Anterior cingulate cortex (tissue), 58 donors: ENCODE measurements at regions not wholly inside any gene's neighbourhood (a gene's known extent, or its start where the extent isn't known, plus 50 kb on each side); places are given as distances from the start of the nearest gene placed in this dataset.
"Not testable (repeated sequence)": the region's sequence is repeated elsewhere in the genome, so short reads cannot be mapped to it uniquely, and the experiment has no call there.

Experiments used
- DNase-seq, 58 donors: peaks; one replicate each; lab custom pipeline; 2025; lab: John Stamatoyannopoulos, UW

DNA sequence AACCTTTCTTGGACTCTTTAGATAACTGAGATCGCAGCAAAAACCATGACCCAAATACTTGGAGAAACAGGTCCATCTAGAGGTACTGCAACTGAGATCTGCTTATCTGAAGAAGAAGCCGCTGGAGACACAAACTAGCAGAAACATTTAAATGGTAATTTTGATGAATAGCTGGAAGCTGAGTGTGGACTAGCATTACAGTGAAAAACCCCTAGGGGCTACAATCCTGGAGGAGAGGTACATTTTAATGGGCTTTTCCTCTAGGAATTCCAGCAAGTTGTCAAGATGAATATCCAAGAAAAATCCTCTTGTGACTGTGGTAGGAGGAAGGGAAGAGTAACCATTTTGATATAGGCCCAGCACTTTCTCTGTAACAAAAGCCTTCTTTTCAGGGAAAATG, 592.5 kb upstream of the GRIA3 start:
- DNase-seq, result no peak

DNA sequence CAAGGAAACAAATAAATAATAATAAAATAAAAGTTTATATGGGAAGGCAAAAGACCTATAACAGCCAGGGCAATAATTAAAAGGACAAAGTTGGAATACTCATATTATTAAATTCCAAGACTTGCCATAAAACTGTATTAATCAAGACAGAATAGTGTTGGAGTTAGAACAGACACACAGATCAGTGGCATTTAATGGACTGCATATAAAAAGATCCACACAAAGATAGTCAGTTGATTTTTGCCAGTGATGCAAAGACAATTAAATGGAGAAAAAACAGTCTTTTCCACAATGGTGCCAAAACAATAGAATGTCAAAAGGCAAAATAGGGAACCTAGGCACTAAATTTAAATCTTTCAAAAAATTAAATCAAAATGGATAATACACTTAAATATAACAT, 587.1 kb upstream of the GRIA3 start:
- no peak for DNase-seq

DNA sequence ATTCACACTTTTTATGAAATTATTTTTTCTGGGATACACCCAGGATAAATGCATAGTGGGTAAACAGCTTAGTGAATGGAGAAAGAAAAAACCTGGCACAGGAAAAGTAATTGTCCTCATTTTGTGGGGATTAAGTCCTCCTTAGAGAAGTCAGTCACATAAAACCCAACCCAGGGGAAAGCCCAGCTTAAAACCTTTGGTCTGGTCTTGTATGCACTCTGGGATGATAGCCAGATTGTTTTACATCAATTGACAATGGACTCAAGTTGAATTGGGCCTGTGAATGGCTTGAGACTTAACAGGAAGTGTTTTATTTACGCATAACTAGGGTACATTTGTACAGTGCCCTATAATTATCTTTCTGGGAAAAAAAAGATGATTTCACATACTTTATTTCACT, 561.3 kb upstream of the GRIA3 start:
- DNase-seq, result no peak

DNA sequence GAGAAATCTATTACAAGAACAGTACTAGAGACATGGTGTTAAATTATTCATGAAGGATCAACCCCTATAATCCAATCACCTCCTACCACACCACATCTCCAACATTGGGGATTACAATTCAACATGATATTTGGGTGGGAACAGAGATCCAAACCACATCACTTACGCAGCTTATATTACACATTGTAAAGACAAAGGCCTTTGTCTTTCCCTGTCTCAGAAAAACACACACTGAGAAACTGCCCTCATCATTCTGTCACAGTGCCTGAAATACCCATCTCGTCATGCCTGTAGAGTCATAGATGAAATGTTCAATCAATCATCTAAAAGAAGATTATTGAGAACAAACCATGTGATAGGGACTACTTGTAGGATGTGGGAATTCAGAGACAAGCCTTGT, 558.8 kb upstream of the GRIA3 start:
- DNase-seq, result no peak

DNA sequence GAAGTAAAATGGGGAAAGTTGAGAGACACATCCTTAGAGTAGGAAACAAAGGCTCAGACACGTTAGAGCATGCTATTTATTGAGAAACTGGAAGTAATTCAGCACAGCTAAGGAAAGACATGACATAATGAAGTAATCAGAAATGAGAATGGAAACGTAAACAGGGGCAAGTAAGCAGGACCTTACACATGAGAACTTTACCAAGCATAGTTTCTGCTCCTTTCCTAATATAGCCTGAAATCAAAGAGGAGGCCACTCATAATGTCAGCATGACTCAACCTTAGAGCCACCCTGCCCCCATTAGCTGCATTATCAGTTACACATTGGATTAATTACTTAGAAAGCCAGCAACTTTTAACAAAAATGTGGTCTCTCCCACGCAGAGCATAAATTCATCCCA, 558.3 kb upstream of the GRIA3 start:
- no peak for DNase-seq

DNA sequence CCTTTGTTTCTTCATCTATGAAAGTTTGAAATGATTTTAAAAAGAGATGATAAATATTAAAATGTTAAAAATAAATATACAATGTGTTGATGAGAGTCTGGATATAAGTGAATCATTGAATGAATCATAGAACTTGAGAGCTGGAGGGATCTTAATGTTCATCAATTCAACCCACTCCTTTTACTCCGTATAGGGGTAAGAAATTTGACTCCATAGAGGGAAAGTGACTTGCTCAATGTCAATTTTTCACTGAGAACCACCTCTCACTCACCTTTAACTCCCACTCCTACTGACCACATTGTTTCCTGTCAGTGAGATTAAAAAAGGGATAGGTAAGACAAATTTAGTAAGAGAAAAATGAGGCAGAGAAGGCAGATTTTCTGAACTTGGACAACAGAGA, 557.2 kb upstream of the GRIA3 start:
- no peak for DNase-seq

DNA sequence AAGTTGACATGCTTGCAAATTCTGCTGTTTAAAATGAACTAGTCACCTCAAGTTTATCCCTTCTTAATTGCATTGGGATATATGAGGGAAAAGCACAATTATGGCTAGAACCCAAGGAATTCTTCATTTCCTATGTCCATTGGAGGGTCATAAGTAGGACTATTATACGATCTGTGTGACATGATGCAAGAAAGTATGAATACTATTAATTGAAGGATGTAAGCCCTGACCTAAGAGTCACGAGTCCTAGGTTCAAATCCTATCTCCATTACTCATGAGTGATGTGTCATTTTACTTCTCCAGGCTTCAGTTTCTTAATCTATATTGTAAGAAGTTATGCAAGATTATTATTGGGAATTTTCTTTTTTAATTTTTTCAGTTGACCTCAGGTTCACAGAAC, 542.9 kb upstream of the GRIA3 start:
- DNase-seq, result no peak

DNA sequence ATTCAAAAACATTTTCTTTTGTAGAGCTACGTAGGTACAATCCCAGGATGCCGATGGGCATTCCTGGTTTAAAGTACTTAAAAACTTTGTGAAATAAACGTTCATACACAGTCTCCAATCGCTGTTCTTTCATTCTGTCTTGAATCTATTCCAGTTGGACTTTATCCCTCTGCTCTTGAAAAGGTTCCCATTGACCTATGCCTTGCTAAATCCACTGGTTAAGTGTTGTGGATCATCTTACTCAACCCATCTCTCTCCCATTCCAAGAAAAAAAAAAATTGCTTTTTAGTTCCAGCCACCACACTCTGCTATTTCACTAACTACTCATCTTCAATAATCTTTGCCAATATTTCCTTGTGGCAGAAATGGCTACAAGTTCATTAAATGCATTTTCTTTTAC, 542.3 kb upstream of the GRIA3 start:
- DNase-seq, result no peak

DNA sequence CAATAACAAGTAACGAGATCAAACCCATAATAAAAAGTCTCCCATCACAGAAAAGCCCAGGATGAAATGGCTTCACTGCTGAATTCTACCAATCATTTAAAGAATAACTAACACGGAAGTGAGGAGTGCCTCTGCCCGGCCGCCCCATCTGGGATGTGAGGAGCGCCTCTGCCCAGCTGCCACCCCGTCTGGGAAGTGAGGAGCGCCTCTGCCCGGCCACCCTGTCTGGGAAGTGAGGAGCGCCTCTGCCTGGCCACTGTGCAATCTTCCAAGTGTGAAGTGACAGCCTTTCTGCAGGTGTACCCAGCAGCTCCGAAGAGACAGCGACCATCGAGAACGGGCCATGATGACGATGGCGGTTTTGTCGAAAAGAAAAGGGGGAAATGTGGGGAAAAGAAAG, 528.8 kb upstream of the GRIA3 start:
- DNase-seq, result not testable (repeated sequence)

DNA sequence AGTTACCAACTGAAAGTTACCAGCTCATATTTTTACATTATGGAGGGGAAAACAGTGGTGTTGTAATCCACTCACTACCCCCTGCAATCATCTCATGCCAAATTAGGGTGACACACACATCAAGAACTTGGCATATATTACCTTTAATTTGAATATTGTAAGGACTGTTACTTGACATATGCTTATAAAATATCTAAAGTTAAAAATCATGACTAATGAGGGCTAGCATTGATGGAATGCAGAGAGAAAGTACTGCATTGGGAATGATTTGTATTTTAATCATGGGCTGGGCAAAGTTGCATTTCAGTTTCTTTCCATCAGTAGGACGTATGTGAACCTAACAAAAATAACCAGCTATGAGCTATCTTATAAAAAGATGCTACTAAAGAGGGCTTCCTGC, 517.5 kb upstream of the GRIA3 start:
- no peak for DNase-seq

DNA sequence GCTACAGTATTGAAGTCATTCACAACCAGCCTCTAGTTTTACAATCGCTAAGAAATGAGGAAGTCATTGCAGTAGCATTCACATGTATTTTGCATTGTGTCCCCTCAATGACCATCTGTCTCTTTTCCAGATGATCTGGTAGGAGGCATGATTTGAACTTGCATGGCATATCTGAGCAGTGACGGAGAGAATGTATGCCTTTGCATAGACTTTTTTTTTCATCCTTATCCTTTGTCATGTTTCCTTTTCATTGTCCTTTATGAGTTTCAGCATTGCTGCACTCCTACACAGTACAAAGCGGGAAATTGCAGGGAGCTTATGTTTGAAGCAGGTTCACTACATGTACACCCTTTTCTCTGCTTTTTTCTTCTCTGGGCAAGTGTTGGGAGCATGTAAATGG, 516.4 kb upstream of the GRIA3 start:
- DNase-seq, result no peak

DNA sequence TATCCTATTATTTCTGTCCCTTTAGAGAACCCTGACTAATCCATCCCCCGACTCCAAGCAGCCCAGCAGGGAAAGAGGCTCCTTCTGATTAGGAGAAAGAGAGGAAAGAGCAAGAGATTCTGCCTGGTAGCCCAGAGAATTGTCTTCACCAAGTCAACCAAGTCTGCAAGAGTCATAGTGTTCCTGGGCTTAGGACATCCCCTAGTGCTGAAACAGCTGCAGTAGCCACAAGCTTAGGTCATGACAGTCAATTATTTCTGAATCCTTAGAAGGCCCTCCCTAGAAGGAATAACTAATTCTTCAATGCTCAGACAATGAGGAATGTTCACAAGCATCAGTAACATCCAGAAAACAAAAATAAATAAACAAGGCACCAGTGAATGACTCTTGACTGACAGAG, 480.3 kb upstream of the GRIA3 start:
- DNase-seq, result no peak

DNA sequence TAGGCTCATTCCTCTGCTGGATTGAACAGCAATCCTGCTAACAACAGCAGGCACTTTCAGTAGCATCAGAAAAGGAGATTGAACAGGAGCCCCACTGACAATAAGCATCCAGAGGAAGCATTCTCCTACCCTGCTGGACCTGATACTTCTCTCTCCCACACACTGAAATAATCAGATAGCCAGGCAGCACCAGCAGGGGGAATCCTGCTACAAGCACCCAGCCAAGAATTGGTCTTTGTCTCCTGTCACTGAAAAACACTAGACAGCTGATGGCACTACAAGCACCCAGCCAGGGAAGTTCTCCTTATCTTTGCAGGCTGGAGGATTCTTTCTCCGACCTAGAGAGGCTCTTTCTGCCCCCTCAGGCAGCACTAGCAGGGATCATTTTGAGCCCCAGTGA, 444.3 kb upstream of the GRIA3 start:
- DNase-seq, result no peak

DNA sequence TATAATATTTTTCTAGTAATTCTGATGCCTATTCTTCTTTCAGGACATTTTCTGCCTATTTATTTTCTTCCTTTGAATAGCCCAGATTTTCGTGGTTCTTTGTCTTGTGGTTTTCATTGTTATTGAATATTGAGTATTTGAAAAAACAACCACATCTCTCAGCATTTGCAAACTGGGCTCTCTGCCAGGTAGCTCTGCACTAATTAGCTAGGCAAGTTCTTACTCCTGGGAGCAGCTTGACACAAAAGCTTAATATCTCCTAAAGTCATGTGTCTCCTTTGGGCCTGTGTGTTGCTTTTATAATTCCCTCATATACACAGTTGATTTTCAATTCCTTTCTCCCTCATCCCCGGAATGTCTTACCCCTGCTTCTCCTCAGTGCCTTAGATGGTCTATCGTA, 413.5 kb upstream of the GRIA3 start:
- no peak for DNase-seq

DNA sequence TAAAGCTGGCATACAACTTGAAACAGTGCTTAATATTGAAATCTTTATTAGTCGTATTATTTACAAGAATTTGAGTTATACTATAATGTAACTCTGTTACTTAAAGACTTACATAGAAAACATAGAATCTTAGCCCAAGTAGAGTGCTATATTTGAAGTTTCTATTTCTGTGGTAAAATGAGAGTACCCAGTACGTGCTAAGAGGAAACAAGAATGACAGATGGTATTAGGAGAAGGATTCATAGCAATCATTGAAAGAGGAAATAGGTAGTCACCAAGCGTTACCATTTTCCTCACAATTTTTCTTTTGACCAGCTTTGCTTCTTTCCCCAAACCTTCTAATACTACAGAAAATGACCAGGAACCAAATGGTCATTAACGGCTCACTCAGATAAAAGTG, 412.1 kb upstream of the GRIA3 start:
- DNase-seq, result no peak

DNA sequence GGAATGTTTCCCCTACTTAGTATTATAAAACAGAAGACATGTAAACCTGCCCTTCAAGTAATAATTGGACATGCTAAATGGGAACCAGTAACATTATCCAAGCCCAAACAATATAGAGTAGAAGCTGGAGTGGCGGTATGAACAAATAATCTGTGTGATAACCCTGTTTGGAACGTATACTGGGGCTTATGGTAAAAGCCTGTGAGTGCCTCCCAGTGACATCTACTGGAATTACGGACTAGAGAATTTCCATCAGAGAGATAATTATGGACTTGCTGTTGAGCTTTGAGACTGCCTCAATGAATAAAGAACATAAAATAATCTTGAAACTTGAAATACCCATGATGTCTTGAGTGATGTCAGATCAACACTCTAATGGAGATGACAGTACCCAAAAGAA, 406.3 kb upstream of the GRIA3 start:
- DNase-seq, result no peak

DNA sequence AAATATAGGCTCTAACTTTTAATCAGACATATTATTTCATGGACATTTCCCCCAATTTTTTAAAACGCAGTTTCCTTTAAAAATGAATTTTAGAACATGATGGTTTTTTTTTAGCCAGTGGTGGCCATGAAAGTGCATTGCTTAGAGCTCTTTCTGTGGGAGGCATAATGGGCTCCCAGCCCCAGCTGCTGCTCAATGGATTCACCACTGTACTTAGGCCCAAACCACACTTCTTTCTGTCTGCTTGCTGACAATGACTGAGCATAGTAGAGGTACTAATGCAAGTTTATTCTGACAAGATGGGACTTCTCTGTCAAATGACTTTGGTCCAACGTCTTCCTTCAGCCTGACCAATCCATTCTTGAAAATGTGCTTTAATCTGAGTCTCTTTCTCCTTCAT, 400.2 kb upstream of the GRIA3 start:
- no peak for DNase-seq

DNA sequence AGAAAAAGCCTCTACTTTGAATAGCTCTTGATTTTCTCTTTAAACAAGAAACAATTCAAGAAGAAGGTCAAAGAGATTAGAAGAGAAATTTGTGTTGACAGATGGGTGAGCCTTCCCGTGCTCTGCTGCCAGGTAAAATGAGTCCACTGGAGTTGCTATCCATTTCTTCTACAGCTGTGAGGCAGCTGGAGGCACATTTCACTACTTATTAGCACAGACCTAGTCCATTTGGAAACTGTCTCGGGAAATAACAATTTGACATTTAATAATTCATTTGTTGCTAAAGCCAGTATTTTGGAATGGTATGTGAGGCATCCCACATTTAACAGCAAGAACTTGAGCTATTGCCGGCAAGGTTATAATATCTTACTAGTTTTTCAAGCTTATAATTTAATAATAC, 396.8 kb upstream of the GRIA3 start:
- no peak for DNase-seq

DNA sequence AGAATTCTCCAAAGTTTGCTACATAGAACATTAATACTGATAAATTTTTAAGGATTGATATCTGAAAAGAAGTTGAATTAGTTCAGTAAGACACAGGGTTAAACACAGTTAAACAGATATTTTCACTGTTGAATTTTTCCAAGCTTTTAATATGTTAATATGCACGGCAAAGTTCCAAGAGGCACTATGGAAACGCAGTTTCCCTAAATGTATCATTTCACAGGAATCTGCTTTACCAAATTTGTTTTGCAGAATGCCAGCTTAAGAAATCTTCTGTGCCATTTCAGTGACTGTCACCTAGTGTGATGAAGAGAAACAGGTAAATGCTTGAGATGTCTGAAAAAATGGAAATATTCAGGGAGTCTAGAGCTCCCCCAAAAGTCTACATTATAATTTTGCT, 395.9 kb upstream of the GRIA3 start:
- DNase-seq, result no peak

DNA sequence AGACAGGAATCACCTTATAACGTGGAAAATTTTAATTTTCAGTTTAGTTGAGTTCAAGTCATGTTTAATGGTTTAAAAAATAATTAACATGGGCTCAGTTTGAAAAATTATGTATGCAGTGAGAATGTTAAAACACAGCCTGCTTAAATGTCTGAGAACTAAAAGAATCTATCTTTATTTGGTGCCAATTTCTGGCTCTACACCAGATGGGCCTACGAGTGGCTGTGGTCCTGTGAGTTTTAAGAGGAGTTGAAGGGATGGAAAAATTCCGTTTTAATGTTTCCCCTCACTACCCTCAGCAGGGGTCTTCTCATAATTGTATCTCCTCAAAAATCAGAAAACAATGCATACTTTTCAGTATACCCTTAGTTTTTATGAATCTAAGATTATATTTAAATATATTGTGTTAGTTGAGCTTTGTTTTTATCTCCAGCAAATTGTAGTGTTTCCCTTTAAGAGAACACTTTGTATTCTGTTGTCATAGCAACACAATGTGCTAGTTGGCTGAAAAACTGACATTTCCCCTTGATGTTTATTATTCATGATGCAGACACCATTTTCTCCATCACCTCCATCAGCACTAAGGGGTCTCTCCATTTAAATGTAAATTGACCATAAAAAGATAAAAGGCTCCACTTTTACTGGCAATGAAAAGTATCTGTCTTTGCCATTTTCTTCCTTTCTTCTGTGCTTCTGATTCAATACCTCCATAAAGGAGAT, 393.5 kb upstream of the GRIA3 start:
- no peak for DNase-seq

DNA sequence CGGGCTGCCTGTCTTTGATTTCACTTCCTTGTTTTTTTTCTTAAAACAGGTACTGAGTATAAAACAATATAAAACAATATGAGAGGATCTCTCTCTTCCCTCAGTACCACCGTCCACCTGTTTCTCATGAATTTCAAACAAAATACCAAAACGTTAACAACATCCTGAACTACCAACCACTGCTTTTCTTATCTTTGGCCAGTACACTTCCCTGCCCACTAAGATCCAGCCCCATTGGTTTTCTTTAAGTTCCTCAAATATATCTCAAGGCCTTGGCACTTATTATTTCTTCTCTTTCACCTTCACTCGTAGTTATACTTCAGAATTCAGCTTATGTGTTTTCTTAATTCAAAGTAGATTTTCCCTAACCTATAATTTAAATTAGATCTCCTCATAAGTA, 370.2 kb upstream of the GRIA3 start:
- no peak for DNase-seq

DNA sequence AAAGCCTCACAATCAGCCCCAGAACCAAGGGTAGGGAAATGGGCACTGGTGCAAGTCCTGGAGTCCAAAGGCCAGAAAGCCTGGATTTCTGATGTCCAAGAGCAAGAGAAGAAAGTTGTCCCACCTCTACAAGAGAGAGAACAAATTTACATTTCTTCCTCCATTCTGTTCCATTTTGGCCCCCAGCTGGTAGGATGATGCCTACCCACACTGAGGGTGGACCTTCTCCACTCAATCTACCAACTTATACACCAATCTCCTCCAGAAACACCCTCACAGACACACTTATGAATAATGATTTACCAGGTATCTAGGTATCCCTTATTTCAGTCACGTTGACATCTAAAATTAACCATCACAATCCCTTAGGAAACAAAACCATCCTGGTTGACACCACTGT, 367.8 kb upstream of the GRIA3 start:
- DNase-seq, result no peak

DNA sequence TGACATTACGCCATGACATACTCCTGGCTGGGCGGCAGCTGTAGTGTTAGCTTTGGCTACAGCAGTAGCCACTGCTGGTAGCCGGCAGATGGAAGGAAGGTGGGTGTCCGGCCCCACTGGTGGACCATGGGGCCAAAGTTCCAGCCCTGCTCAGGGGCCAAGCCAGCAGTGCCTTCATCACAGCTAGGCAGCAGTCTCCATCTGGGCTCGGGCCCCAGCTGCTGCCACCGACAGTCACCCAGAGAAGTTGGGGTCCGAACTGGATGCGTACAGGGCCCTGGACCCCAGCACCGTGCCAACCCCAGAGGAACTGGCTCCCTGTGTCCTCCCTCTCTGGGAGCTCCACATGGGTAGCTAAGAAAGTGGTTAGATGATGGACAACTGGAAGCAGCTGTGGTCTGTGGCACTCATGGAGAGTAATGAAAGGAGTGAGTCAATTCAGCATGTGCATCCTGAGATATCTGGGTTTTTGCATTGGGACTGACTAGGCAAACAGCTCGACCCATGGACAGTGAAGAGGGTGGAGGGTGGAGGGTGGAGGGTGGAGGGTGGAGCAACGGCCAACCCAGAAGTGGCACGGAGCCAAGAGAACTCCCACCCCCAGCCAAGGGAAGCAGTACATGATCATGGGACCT, 366.6 kb upstream of the GRIA3 start:
- no peak for DNase-seq
